ENCODE measurements at regions not wholly inside any gene's neighbourhood (a gene's known extent, or its start where the extent isn't known, plus 50 kb on each side); places are given as distances from the start of the nearest gene placed in this dataset.
"Not testable (repeated sequence)": the region's sequence is repeated elsewhere in the genome, so short reads cannot be mapped to it uniquely, and the experiment has no call there.

GRCh38 chr7:112929421-112929820, 139.2 kb upstream of the TMEM168 start:
- CTCF ChIA-PET: no interaction called here
- no peak for TF ChIP-seq EZH2 (IDR thresholded peaks at IDR 0.05; ENCODE audit: borderline replicate concordance, low read depth, low read length, poor library complexity, severe bottlenecking)
- no peak for TF ChIP-seq CTCF (conservative IDR thresholded peaks at IDR 0.05; ENCODE audit: low read depth, low read length)
- Histone ChIP-seq H3K27ac (ENCODE audit: low read depth, low read length, poor library complexity, severe bottlenecking) (no peak overlapping the region), H3K4me1 (ENCODE audit: insufficient read depth, low read length, poor library complexity, severe bottlenecking) (no peaks in the 10 kb centered on the region), H3K4me3 (ENCODE audit: low read depth, low read length, poor library complexity, severe bottlenecking) (no peak overlapping the region), H3K9me3 (ENCODE audit: low read depth, low read length, poor library complexity, severe bottlenecking) (no peaks in the 10 kb centered on the region), H3K27me3 (replicated peaks; ENCODE audit: insufficient read depth, low read depth, low read length, poor library complexity) (no peaks in the 10 kb centered on the region), H3K36me3 (ENCODE audit: insufficient read depth, low read length, poor library complexity, severe bottlenecking) (no peaks in the 10 kb centered on the region)
- DNase-seq (ENCODE audit: low spot score): no peak
- POLR2A ChIA-PET (ENCODE audit: low non-redundant PET): no interaction called here
- intact Hi-C loops (cut with micrococcal nuclease; ENCODE audit: unreplicated experiment): no loop called here
- no TSS peak for BruUV-seq (replicated peaks)

- Histone ChIP-seq H3K9me3 (ENCODE audit: low read depth, low read length, poor library complexity, severe bottlenecking) (no peaks in the 10 kb centered on the region), H3K27ac (ENCODE audit: low read depth, low read length, poor library complexity, severe bottlenecking) (no peak overlapping the region), H3K4me1 (ENCODE audit: insufficient read depth, low read length, poor library complexity, severe bottlenecking) (no peaks in the 10 kb centered on the region), H3K4me3 (ENCODE audit: low read depth, low read length, poor library complexity, severe bottlenecking) (no peak overlapping the region), H3K36me3 (ENCODE audit: insufficient read depth, low read length, poor library complexity, severe bottlenecking) (no peaks in the 10 kb centered on the region), H3K27me3 (replicated peaks; ENCODE audit: insufficient read depth, low read depth, low read length, poor library complexity) (no peaks in the 10 kb centered on the region)
- intact Hi-C loops (cut with micrococcal nuclease; ENCODE audit: unreplicated experiment): no loop called here
- no TSS peak for BruUV-seq (replicated peaks)
- ChIA-PET CTCF (no interaction called here), POLR2A (ENCODE audit: low non-redundant PET) (no interaction called here)
- TF ChIP-seq EZH2 (IDR thresholded peaks at IDR 0.05; ENCODE audit: borderline replicate concordance, low read depth, low read length, poor library complexity, severe bottlenecking) (no peak), CTCF (conservative IDR thresholded peaks at IDR 0.05; ENCODE audit: low read depth, low read length) (no peak)
- DNase-seq (ENCODE audit: low spot score): no peak
Measured at GRCh38 chr7:112926018-112926417, 135.8 kb upstream of the TMEM168 start.

GRCh38 chr7:112922546-112922945, 132.4 kb upstream of the TMEM168 start:
- H3K4me1 ChIP-seq (ENCODE audit: insufficient read depth, low read length, poor library complexity, severe bottlenecking); H3K27me3 ChIP-seq (replicated peaks; ENCODE audit: insufficient read depth, low read depth, low read length, poor library complexity); DNase-seq (ENCODE audit: low spot score); BruUV-seq (replicated peaks); H3K4me3 ChIP-seq (ENCODE audit: low read depth, low read length, poor library complexity, severe bottlenecking); POLR2A ChIA-PET (ENCODE audit: low non-redundant PET); H3K27ac ChIP-seq (ENCODE audit: low read depth, low read length, poor library complexity, severe bottlenecking); CTCF ChIA-PET; H3K36me3 ChIP-seq (ENCODE audit: insufficient read depth, low read length, poor library complexity, severe bottlenecking); H3K9me3 ChIP-seq (ENCODE audit: low read depth, low read length, poor library complexity, severe bottlenecking); intact Hi-C loops (cut with micrococcal nuclease; ENCODE audit: unreplicated experiment): not testable (repeated sequence)

GRCh38 chr7:112916431-112916830, 126.2 kb upstream of the TMEM168 start:
- H3K36me3 ChIP-seq (ENCODE audit: insufficient read depth, low read length, poor library complexity, severe bottlenecking); intact Hi-C loops (cut with micrococcal nuclease; ENCODE audit: unreplicated experiment); POLR2A ChIA-PET (ENCODE audit: low non-redundant PET); H3K27ac ChIP-seq (ENCODE audit: low read depth, low read length, poor library complexity, severe bottlenecking); H3K9me3 ChIP-seq (ENCODE audit: low read depth, low read length, poor library complexity, severe bottlenecking); CTCF ChIA-PET; DNase-seq (ENCODE audit: low spot score); BruUV-seq (replicated peaks); H3K4me1 ChIP-seq (ENCODE audit: insufficient read depth, low read length, poor library complexity, severe bottlenecking); H3K4me3 ChIP-seq (ENCODE audit: low read depth, low read length, poor library complexity, severe bottlenecking); H3K27me3 ChIP-seq (replicated peaks; ENCODE audit: insufficient read depth, low read depth, low read length, poor library complexity): not testable (repeated sequence)

Data from A673 (cell line).